ENCODE measurements at regions not wholly inside any gene's neighbourhood (a gene's known extent, or its start where the extent isn't known, plus 50 kb on each side); places are given as distances from the start of the nearest gene placed in this dataset.

DNA sequence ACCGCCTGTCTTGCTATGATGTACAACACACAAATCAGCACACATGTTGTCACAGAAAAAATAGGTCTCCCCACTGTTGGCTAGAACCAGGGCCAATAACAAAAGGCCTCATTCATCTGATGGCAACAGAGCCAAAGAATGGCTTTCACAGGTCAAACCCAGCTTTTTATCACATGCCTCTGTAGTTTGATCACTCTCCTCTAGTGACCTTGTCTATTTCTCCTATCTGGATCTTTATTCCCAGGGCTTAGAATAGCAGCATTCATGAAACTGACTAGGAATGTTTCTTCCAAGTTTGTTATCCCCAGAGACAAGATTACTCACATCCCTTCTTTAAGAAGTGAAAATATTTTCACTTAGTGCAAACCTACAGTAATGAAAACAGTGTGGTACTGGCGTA is 285.8 kb upstream of the GYPC start:
- DNase-seq (ENCODE audit: low read depth in 1 of 2, low spot score in 1 of 2), result no peak

GRCh38 chr2:126372406-126372805 is 283.6 kb upstream of the GYPC start:
- DNase-seq (ENCODE audit: low read depth in 1 of 2, low spot score in 1 of 2), result no peak

GRCh38 chr2:126378176-126378575 is 277.8 kb upstream of the GYPC start:
- DNase-seq (ENCODE audit: low read depth in 1 of 2, low spot score in 1 of 2), result no peak

- no peak for DNase-seq (ENCODE audit: low read depth in 1 of 2, low spot score in 1 of 2)
Measured at GRCh38 chr2:126381091-126381490, 274.9 kb upstream of the GYPC start.

GRCh38 chr2:126382998-126383397 is 273.0 kb upstream of the GYPC start:
- DNase-seq (ENCODE audit: low read depth in 1 of 2, low spot score in 1 of 2), result no peak

DNA sequence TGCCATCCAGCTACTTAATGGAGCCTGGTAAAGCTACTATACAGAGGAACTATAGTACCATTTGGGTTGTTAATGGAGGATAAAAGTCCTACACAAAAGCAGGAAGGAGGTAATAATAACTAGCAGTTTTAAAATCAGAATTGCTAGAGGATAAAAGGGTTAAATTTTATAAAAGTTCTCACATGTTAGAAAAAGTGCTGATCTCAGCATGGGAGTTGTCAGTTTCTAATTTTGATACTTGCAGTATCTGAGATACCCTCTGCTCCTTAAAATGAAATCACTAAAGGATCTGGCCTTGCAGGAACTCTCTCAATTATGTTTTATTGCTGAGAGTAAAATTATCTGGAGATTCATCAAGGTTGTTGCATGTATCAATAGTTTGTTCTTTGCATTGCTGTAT is 272.2 kb upstream of the GYPC start:
- no peak for DNase-seq (ENCODE audit: low read depth in 1 of 2, low spot score in 1 of 2)

DNA sequence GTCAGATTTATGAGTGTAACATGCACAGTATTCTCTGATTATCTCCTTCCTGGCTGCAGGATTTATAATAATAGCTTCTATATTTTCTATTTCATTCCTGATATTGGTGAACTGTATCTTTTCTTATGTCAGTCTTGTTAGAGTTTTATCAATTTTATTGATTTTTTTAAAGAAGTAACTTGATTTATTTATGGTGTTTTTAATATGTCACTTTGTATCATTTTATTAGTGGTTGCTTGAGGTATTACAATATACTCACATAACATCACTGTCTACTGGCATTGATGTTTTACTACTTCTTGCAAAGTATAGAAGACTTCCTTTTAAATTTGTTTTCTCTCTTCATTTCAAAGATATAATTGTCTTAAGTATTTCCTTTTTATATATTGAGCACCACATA is 270.5 kb upstream of the GYPC start:
- no peak for DNase-seq (ENCODE audit: low read depth in 1 of 2, low spot score in 1 of 2)

DNA sequence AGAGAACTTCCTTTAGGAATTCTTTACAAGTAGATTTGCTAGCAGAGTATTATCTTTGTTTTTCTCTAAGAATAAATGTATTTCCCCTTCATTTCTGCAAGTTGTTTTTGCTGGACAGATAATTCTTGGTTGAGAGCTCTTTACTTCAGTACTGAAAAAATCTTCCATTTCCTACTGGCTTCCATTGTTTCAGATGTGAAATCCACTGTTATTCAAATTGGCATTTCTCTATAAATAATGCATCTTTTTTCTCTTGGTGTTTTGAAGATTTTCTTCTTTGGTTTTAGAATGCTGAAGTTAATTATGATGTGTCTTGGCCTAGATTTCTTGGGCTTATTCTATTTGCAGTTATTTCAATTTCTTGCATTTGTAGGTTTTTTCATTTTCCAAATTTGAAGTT is 270.0 kb upstream of the GYPC start:
- no peak for DNase-seq (ENCODE audit: low read depth in 1 of 2, low spot score in 1 of 2)

DNA sequence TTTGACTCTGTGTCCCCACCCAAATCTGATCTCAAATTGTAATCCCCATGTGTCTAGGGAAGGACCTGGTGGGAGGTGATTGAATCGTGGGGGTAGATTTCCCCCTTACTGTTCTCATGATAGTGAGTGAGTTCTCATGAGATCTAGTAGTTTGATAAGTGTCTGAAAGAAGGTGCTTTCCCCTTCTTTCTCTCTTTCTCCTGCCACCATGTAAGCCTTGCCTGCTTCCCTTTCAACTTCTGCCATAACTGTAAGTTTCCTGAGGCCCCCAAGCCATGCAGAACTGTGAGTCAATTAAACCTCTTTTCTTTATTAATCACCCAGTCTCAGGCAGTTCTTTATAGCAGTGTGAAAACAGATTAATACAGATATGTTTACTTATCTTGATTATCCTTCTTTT is 266.5 kb upstream of the GYPC start:
- no peak for DNase-seq (ENCODE audit: low read depth in 1 of 2, low spot score in 1 of 2)

DNA sequence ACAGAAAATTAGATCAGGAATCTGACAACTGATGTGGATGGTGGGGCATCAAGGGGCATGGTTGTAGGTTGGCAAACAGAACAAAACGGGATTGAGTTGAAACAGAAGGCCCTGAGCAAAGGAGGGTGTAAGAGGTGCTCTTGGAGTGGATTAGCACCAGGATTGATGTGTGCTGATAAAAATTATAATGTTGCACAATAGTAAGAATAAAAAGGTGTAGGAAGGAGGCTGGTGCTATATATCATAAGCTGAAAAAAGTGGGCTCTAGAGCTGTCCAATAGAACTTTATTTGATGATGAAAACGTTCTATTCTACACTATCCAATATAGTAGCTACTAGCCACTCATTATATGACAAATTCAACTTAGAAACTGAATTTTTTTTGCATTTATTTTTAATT is 263.1 kb upstream of the GYPC start:
- no peak for DNase-seq (ENCODE audit: low read depth in 1 of 2, low spot score in 1 of 2)

GRCh38 chr2:126399001-126399400 is 257.0 kb upstream of the GYPC start:
- no peak for DNase-seq (ENCODE audit: low read depth in 1 of 2, low spot score in 1 of 2)

- DNase-seq (ENCODE audit: low read depth in 1 of 2, low spot score in 1 of 2), result no peak
Measured at GRCh38 chr2:126403039-126403628, 252.8 kb upstream of the GYPC start.

- DNase-seq (ENCODE audit: low read depth in 1 of 2, low spot score in 1 of 2), result no peak
Measured at GRCh38 chr2:126406267-126406666, 249.7 kb upstream of the GYPC start.

DNA sequence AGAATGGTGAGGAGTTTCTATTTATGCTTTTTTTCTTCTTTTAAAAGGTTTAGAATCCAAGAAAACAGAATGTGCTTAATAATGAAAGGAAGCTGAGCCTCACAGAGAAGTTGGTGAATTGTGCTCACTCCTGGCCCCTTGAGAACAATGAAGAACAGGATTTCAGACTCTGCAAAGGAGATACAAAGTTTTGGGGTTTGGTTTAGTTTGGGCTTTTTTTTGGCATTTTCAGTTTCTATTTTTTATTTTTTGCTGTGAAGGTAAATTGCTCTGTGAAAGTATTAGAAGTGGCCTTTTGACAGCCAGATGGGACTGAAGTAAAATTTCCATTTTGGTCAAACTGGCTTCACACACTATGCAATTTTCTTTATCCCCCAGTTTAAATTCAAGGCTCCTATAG is 247.3 kb upstream of the GYPC start:
- no peak for DNase-seq (ENCODE audit: low read depth in 1 of 2, low spot score in 1 of 2)

DNA sequence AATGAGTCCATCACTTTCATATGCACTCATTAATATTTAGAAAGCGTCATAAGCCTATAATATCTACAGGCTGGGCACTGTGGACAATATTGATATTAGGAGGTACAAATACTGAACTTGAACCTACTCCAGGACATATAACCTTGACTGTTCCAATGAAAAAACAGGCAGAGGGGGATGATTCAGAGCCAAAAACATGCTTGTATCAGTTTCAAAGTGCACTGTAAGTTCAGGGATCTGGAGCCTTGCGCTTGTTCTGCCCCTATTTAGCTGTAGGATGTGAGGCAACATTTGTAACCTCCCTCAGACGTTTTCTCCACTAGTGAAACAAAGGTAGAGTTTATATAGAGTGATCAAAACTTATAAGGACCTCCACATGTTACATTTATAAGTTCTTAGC is 246.1 kb upstream of the GYPC start:
- no peak for DNase-seq (ENCODE audit: low read depth in 1 of 2, low spot score in 1 of 2)

GRCh38 chr2:126413079-126413478 is 242.9 kb upstream of the GYPC start:
- DNase-seq (ENCODE audit: low read depth in 1 of 2, low spot score in 1 of 2), result no peak

DNA sequence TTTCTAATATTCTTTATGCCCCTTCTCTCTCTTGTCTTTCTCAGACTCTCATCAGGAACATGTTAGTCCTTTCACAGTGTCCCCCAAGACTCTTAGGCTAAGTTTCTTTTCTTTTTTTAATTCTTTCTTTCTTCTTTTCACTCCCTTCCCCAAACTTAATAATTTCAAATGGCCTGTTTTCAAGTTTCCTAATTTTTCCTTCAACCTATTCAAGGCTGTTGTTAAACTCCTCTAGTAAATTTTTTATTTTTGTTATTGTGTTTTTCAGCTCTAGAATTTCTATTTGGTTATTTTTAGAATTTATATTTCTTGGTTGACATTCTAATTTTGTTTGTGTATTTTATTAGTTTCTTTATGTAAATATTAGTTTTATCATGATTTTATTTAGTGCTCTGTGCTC is 236.6 kb upstream of the GYPC start:
- no peak for DNase-seq (ENCODE audit: low read depth in 1 of 2, low spot score in 1 of 2)

- DNase-seq (ENCODE audit: low read depth in 1 of 2, low spot score in 1 of 2), result no peak
Measured at GRCh38 chr2:126425943-126426342, 230.0 kb upstream of the GYPC start.

- no peak for DNase-seq (ENCODE audit: low read depth in 1 of 2, low spot score in 1 of 2)
Measured at GRCh38 chr2:126429103-126429502, 226.9 kb upstream of the GYPC start.

DNA sequence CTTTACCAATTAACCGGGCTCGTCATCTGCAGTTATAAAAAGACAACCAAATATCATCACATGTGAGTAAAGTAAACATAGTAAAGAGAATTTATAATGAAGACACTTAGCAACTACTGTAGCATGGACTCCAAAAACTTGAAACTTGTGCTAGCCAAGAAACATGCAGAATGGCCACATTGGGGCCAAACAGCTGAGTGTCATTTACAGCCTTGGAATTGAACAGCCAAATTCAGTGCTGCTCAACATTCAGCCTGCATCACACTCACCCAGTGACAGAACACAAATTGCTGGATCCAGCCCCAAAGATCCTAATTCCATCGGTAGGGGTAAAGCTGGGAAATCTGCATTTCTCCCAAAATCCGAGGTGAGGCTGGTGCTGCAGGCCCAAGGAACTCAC is 224.8 kb upstream of the GYPC start:
- no peak for DNase-seq (ENCODE audit: low read depth in 1 of 2, low spot score in 1 of 2)

DNA sequence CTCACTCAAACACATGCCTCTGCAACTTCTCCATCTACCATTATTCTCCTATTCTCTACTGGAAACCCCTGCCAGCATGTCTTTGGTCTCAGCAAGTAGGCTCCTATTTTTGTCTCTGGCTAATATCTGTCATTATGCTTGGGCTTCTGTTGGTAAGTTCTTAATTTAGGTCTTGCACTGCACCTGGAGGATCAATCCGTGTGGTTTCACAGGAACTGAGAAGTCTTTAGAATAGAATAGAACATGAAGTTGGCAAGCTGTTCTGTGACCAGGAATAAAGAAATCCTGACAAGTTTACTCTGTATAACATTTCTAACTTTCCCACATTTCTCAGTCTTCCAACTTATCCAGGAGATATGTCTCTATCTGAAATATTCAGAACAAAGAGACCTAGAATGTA is 219.5 kb upstream of the GYPC start:
- no peak for DNase-seq (ENCODE audit: low read depth in 1 of 2, low spot score in 1 of 2)

GRCh38 chr2:126437016-126437415 is 218.9 kb upstream of the GYPC start:
- DNase-seq (ENCODE audit: low read depth in 1 of 2, low spot score in 1 of 2), result no peak

GRCh38 chr2:126444512-126444911 is 211.4 kb upstream of the GYPC start:
- DNase-seq (ENCODE audit: low read depth in 1 of 2, low spot score in 1 of 2), result no peak

- no peak for DNase-seq (ENCODE audit: low read depth in 1 of 2, low spot score in 1 of 2)
Measured at GRCh38 chr2:126446106-126446695, 209.8 kb upstream of the GYPC start.

Data from activated T-helper 1 cell treated with anti-CD3 and anti-CD28 coated beads, Interleukin-2, amount 50 U/mL, for 16 hours (primary cell).